HAP-1 (cell line): ENCODE measurements at regions not wholly inside any gene's neighbourhood (a gene's known extent, or its start where the extent isn't known, plus 50 kb on each side); places are given as distances from the start of the nearest gene placed in this dataset.

ENCODE experiments used
- DNase-seq, 2 experiments: peaks; one replicate each; pipeline ENCODE4 v3.0.0-alpha.2; 2016 to 2020; ENCODE audit warnings: low spot score in 2 of 2
- H3K27me3 ChIP-seq: fragments of 250-450 bp; sonication (Bioruptor Pico); 2 replicates; pipeline ENCODE4 v1.5.1; 2020; ENCODE audit warnings: low read depth, mild to moderate bottlenecking, moderate library complexity
- H3K36me3 ChIP-seq: fragments of 250-450 bp; sonication (Bioruptor Pico); replicated peaks from 2 replicates; pipeline ENCODE4 v1.5.1; 2020; ENCODE audit warnings: mild to moderate bottlenecking
- H3K4me1 ChIP-seq: fragments of 250-450 bp; sonication (Bioruptor Pico); 2 replicates; pipeline ENCODE4 v1.5.1; 2020; ENCODE audit warnings: mild to moderate bottlenecking
- H3K4me3 ChIP-seq: fragments of 250-450 bp; sonication (Bioruptor Pico); 2 replicates; pipeline ENCODE4 v1.5.1; 2020; ENCODE audit warnings: mild to moderate bottlenecking, moderate library complexity
- H3K9me3 ChIP-seq: fragments of 250-450 bp; sonication (Bioruptor Pico); 2 replicates; pipeline ENCODE4 v1.5.1; 2020; ENCODE audit warnings: mild to moderate bottlenecking, moderate library complexity
- in situ Hi-C: fragments of 300-500 bp; cut with MboI; formaldehyde crosslinking; loops from 3 replicates; pipeline ENCODE4 v1.14.3; 2020; ENCODE audit warnings: low sequenced_read_pairs, inconsistent platforms, mixed read lengths

DNA sequence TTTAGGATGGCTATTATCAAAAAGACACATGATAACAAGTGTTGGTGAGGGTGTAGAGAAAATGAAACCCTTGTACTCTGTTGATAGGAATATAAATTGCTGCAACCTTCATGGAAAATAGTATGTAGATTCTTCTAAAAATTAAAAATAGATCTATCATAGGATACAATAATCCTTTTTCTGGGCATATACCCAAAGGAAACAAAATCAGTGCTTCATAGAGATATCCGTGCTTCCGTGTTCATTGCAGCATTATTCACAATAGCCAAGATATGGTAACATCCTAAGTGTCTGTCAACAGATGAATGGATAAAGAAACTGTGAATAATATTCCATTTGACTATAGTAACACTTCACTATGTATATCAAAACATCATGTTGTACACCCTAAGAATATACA is 106.7 kb downstream of the MIS18A start:
- Histone ChIP-seq H3K27me3 (0 out of 2 replicates have a peak, but pooled peaks cover 2% of the 10 kb centered on the region), H3K36me3 (no peaks in the 10 kb centered on the region), H3K4me1 (no peaks in the 10 kb centered on the region), H3K4me3 (no peak overlapping the region), H3K9me3 (no peaks in the 10 kb centered on the region)
- in situ Hi-C loops, result no loop called here
- DNase-seq, result no peak

- H3K4me3 ChIP-seq, result no peak overlapping the region
- no peaks in the 10 kb centered on the region for H3K4me1 ChIP-seq
- H3K27me3 ChIP-seq, result 0 out of 2 replicates have a peak, but pooled peaks cover 2% of the 10 kb centered on the region
- in situ Hi-C loops, result no loop called here
- H3K36me3 ChIP-seq, result no peaks in the 10 kb centered on the region
- no peaks in the 10 kb centered on the region for H3K9me3 ChIP-seq
- no peak for DNase-seq
Observed at GRCh38 chr21:32167513-32167912, 111.3 kb downstream of the MIS18A start.

DNA sequence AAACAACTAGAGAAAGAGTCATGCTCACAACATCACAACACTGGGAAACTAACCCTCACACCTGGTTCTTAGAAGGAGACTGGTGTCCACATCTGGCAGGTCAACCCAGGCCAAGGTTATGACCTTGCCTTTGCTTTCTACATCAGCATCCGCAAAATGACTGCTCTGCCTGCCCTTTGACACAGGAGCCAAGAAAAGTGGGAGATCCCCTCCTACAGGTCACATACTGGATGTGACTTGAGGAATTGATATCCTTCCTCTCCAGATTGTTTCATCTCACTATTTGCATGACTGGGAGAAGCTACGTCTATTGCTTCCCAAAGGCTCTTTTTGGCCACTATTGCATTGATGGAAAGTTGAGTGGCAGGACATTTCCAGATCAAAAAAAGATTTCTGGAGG is 115.5 kb downstream of the MIS18A start:
- no peaks in the 10 kb centered on the region for H3K4me1 ChIP-seq
- H3K27me3 ChIP-seq, result no peaks in the 10 kb centered on the region
- DNase-seq, result no peak
- no peak overlapping the region for H3K4me3 ChIP-seq
- no peaks in the 10 kb centered on the region for H3K36me3 ChIP-seq
- in situ Hi-C loops, result no loop called here
- no peaks in the 10 kb centered on the region for H3K9me3 ChIP-seq

DNA sequence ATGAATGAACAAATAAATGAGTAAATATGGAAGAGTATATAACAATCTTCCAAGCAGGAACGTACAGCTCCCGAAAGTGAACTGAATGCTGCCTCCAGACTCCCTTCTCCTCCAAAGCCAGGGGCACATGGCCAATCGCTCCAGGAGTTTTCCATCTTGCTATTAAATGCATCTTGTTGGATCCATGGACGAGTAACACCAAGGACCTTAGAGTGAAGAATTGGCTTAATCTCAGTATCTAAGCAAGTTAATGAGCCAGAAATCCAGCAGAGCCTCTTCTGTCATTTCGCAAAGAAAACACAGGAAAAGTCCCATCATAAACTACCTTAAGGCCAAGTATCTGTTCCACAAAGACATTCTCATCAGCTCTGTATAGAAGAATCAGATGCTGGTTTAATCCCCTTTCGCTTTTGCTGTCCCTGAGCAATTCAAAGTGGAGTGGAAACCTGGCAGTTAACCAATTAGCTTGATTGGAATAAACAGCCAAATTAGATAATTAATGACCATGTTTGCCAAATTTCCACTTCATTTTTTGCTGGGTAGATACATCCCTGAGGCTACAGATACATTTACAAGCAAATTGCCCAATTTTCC is 116.0 kb downstream of the MIS18A start:
- in situ Hi-C loops, result no loop called here
- no peaks in the 10 kb centered on the region for H3K9me3 ChIP-seq
- no peaks in the 10 kb centered on the region for H3K4me1 ChIP-seq
- H3K4me3 ChIP-seq, result no peak overlapping the region
- no peaks in the 10 kb centered on the region for H3K27me3 ChIP-seq
- no peaks in the 10 kb centered on the region for H3K36me3 ChIP-seq
- no peak for DNase-seq

GRCh38 chr21:32155226-32155625 is 123.6 kb downstream of the MIS18A start:
- in situ Hi-C loops, result no loop called here
- DNase-seq, result no peak
- Histone ChIP-seq H3K27me3 (no peaks in the 10 kb centered on the region), H3K9me3 (no peaks in the 10 kb centered on the region), H3K4me3 (no peak overlapping the region), H3K36me3 (no peaks in the 10 kb centered on the region), H3K4me1 (no peaks in the 10 kb centered on the region)

GRCh38 chr21:32147041-32147440 is 131.8 kb downstream of the MIS18A start:
- Histone ChIP-seq H3K4me1 (no peaks in the 10 kb centered on the region), H3K4me3 (no peak overlapping the region), H3K9me3 (no peaks in the 10 kb centered on the region), H3K36me3 (no peaks in the 10 kb centered on the region), H3K27me3 (no peaks in the 10 kb centered on the region)
- in situ Hi-C loops, result no loop called here
- DNase-seq, result no peak

- Histone ChIP-seq H3K4me3 (no peak overlapping the region), H3K9me3 (no peaks in the 10 kb centered on the region), H3K27me3 (no peaks in the 10 kb centered on the region; the same call in 1 of the 2 replicates), H3K36me3 (no peaks in the 10 kb centered on the region), H3K4me1 (no peaks in the 10 kb centered on the region)
- DNase-seq, result no peak
- in situ Hi-C loops, result no loop called here
Observed at GRCh38 chr21:32144851-32145250, 134.0 kb downstream of the MIS18A start.

DNA sequence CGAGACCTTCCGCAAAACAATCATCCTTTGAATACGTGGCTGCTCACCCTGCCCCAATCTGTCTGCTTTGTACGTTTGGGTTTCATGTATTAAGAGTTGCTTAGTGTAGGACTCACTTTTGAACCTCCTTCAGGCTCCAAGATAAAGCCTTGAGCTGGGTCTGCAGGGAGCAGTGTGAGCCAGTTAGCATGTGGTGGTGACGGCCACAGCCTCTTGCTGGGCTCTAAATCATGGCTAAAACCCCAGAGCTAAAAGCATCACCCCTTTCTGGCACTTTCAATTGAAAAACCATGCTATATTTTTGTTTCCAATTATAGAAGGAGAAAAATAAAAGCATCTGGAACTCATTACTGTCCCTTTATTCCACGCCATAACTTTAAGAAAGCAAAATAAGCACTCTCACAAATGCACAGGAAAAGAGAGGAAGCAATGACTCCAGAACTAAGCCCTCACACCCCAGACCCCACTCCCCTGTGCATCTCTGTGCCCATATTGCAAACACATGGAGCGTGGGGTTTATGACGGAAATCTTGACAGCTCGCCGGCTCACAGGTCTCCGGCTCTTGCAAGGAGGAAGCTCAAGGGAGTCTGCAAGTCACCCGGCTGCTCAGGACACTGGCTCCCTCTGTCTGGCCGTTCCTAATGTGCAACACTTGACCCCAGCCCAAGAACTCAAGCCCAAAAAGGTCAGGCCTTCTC is 135.5 kb downstream of the MIS18A start:
- H3K4me1 ChIP-seq, result no peaks in the 10 kb centered on the region
- in situ Hi-C loops, result no loop called here
- no peak overlapping the region for H3K4me3 ChIP-seq
- H3K36me3 ChIP-seq, result no peaks in the 10 kb centered on the region
- no peaks in the 10 kb centered on the region for H3K9me3 ChIP-seq
- no peak for DNase-seq
- H3K27me3 ChIP-seq, result no peaks in the 10 kb centered on the region; the same call in 1 of the 2 replicates

DNA sequence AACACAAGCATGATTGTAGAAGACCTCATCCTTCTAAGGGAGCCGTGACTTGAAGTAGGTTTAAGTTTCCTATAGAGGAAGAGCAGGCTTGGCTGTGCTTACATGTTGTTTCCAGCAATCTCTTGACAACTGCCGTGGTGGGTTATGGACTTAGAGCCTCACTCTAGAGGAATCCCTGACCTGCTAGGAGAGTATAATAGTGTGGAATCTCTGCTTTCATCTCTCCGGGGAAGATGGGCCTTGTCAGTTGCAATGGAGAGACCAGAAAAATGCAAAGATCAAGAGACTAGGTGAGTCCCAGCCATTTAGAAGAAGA is 137.6 kb downstream of the MIS18A start:
- no peak for DNase-seq
- no peaks in the 10 kb centered on the region for H3K36me3 ChIP-seq
- in situ Hi-C loops, result no loop called here
- H3K9me3 ChIP-seq, result no peaks in the 10 kb centered on the region
- no peaks in the 10 kb centered on the region; the same call in 1 of the 2 replicates for H3K27me3 ChIP-seq
- H3K4me3 ChIP-seq, result no peak overlapping the region
- no peaks in the 10 kb centered on the region for H3K4me1 ChIP-seq

GRCh38 chr21:32140604-32141317 is 138.1 kb downstream of the MIS18A start:
- H3K36me3 ChIP-seq, result no peaks in the 10 kb centered on the region
- DNase-seq, result no peak
- H3K4me3 ChIP-seq, result no peak overlapping the region
- no peaks in the 10 kb centered on the region for H3K9me3 ChIP-seq
- in situ Hi-C loops, result no loop called here
- no peaks in the 10 kb centered on the region; the same call in 1 of the 2 replicates for H3K27me3 ChIP-seq
- H3K4me1 ChIP-seq, result no peaks in the 10 kb centered on the region

DNA sequence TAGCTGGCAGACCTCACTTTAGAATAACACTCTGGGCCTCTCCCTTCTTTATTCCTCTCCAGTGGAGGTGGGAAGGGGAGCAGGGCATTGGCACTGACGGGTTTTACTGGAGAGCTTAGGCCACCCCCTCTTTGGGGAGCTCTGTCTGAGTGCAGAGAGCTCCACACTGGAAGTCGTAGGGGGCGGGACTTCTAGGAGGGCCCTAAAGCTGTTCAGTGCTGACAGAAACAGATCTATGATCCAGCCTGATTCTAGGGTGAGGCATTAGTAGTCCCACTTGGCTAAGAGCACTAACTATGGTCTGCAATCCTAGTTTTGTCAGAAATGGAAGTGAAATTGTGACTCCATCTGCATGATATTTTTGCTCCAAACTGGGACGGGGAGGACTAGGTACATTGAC is 138.7 kb downstream of the MIS18A start:
- DNase-seq, result no peak
- Histone ChIP-seq H3K9me3 (no peaks in the 10 kb centered on the region), H3K27me3 (no peaks in the 10 kb centered on the region; the same call in 1 of the 2 replicates), H3K4me1 (no peaks in the 10 kb centered on the region), H3K4me3 (no peak overlapping the region), H3K36me3 (no peaks in the 10 kb centered on the region)
- in situ Hi-C loops, result no loop called here

- no peaks in the 10 kb centered on the region for H3K4me1 ChIP-seq
- peaks cover 3% of the 10 kb centered on the region; the same call in 1 of the 2 replicates for H3K27me3 ChIP-seq
- DNase-seq, result no peak
- H3K36me3 ChIP-seq, result no peaks in the 10 kb centered on the region
- no peak overlapping the region for H3K4me3 ChIP-seq
- in situ Hi-C loops, result no loop called here
- no peaks in the 10 kb centered on the region for H3K9me3 ChIP-seq
Observed at GRCh38 chr21:32138658-32139057, 140.2 kb downstream of the MIS18A start.

DNA sequence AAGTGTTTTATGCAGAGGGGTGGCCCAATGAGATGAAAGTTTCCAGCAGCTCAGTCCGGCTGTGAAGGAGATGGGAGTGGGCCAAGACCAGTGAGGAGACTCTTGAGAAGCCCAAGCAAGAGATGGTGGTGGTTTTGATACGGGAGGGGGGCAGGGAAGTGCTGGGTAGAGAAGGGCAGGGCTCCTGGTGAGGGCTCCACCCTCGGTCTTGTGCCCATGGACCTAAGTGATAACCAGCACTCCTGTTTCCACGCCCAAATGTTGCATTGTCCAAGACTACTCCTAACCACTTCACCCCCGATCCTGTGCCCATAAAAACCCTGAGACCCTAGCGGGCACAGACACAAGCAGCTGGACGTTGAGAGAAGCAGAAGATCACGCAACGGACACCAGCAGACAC is 140.9 kb downstream of the MIS18A start:
- H3K27me3 ChIP-seq, result peaks cover 3% of the 10 kb centered on the region; the same call in 1 of the 2 replicates

GRCh38 chr21:32137266-32137665 is 141.6 kb downstream of the MIS18A start:
- Histone ChIP-seq H3K4me3 (no peak overlapping the region), H3K27me3 (peaks cover 3% of the 10 kb centered on the region; the same call in 1 of the 2 replicates), H3K9me3 (no peaks in the 10 kb centered on the region), H3K4me1 (no peaks in the 10 kb centered on the region), H3K36me3 (no peaks in the 10 kb centered on the region)
- no peak for DNase-seq
- in situ Hi-C loops, result no loop called here

More for the DNA sequence above, 140.9 kb downstream of the MIS18A start:
- Histone ChIP-seq H3K36me3 (no peaks in the 10 kb centered on the region), H3K4me1 (no peaks in the 10 kb centered on the region), H3K9me3 (no peaks in the 10 kb centered on the region), H3K4me3 (no peak overlapping the region)
- in situ Hi-C loops, result no loop called here
- no peak for DNase-seq
